Epithelial cell of esophagus (primary cell): ENCODE measurements at regions not wholly inside any gene's neighbourhood (a gene's known extent, or its start where the extent isn't known, plus 50 kb on each side); places are given as distances from the start of the nearest gene placed in this dataset.

Source experiments
- DNase-seq: peaks from one replicate; pipeline ENCODE4 v3.0.0; 2010; ENCODE audit warnings: low read depth
- H3K4me3 ChIP-seq: 2 replicates; pipeline ENCODE4 v1.5.1; 2011; ENCODE audit warnings: mild to moderate bottlenecking, low read length, control low read depth
- TF ChIP-seq, protein P1 (sequence below): IDR thresholded peaks from 2 replicates; pipeline ENCODE4 v1.5.1; 2011; ENCODE audit warnings: low read depth, mild to moderate bottlenecking, low read length, control low read depth, inconsistent platforms; ENCODE audit not compliant: insufficient read depth; ENCODE audit errors: missing control alignments

DNA sequence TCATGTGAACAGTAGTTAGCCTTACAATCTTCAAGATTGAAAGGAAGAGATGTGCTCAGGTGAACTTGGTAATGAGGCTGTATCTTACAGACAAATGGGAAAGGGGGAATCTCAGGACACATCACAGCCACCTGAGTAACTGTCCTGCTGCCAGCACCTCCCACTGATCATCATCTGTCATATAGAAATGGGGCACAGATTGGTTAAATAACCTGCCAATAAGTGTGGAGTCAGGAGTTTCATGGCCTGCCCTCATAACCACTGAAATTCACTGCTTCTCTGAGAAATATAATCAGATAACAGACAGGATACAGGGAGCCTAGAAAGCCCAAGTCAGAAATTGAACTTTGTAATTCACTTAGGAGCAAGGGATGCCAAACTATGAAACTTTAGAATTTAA is 64.9 kb upstream of the TAS2R16 start:
- no peak for DNase-seq
- TF ChIP-seq, protein P1, sequence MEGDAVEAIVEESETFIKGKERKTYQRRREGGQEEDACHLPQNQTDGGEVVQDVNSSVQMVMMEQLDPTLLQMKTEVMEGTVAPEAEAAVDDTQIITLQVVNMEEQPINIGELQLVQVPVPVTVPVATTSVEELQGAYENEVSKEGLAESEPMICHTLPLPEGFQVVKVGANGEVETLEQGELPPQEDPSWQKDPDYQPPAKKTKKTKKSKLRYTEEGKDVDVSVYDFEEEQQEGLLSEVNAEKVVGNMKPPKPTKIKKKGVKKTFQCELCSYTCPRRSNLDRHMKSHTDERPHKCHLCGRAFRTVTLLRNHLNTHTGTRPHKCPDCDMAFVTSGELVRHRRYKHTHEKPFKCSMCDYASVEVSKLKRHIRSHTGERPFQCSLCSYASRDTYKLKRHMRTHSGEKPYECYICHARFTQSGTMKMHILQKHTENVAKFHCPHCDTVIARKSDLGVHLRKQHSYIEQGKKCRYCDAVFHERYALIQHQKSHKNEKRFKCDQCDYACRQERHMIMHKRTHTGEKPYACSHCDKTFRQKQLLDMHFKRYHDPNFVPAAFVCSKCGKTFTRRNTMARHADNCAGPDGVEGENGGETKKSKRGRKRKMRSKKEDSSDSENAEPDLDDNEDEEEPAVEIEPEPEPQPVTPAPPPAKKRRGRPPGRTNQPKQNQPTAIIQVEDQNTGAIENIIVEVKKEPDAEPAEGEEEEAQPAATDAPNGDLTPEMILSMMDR = no peak
- no peak overlapping the region for H3K4me3 ChIP-seq

DNA sequence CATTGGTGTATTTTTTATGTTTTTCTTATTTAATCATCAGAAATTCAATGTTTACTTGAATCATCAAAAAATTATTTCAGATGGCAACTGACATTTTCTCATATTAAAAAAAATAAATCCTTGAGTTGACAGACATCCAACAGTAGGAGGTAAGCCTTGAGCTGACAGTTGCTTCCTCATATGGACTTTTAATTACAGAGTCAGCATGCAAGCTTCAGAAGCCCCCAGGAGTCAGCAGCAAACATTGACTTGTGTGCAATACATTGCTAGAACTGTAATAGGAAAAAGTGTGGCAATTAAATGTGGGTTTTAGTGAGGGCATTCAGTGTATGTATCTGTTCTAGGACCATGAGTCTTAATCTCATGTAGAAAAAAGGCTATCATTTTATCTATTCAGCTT is 62.4 kb upstream of the TAS2R16 start:
- DNase-seq = no peak
- TF ChIP-seq, protein P1 = no peak
- no peak overlapping the region for H3K4me3 ChIP-seq

DNA sequence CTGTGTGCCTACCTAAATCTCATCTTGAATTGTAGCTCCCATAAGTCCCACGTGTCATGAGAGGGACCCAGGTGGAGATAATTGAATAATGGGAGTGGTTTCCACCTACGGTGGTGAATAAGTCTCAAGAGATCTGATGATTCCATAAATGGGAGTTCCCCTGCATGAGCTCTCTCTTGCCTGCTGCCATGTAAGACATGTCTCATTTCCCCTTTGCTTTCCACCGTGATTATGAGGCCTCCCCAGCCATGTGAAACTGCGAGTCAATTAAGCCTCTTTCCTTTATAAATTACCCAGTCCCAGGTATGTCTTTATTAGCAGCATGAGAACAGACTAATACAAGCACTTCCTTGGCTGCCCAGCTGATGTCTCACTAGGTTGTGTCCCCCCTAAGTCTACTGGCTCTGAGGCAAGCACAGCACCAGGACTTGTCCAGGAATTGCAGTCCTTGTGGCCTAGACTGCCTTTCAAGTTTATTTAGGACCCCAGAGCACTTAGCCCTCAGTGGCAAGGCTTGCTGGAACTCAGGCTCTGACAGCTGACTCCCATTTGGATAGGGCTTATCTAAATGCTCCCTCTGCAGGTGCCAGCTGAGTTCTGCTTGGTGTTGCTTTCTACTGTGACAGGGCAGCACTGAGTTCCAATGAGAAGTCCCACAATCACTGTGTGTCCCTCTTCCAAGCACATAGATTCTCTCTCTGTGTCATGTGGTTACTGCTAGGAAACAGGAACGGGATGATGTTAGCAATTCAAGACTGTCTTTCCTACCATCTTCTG is 59.0 kb upstream of the TAS2R16 start:
- no peak overlapping the region for H3K4me3 ChIP-seq
- TF ChIP-seq, protein P1 = no peak
- DNase-seq = peak; percentile 36

DNA sequence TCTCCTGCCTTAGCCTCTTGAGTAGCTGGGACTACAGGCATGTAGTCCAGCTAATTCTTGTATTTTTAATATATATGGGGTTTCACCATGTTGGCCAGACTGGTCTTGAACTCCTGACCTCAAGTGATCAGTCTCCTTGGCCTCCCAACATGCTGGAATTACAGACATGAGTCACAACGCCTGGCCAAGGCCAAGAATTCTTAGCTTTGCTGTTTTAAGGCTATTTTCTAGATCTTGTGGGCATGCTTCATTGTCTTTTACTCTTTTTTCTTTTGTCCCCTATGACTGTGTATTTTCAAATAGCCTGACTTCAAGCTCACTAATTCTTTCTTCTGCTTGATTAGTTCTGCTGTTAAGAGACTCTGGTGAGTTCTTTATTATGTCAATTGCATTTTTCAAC is 56.4 kb upstream of the TAS2R16 start:
- no peak for DNase-seq
- H3K4me3 ChIP-seq = no peak overlapping the region

DNA sequence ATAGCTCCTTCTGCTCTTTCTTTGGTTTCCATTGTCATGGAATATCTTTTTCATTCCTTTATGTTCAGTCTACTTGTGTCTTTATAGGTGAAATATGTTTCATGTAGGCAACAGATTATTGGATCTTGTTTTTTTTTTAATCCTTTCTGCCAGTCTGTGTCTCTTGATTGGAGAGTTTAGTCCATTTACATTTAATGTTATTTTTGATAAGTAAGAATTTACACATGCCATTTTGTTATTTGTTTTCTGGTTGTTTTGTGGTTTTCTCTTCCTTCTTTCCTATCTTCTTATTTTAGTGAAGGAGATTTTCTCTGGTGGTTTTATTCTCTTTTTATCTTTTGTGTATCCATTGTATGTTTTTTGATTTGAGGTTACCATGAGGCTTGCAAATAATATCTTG is 52.5 kb upstream of the TAS2R16 start:
- TF ChIP-seq, protein P1 = no peak
- H3K4me3 ChIP-seq = no peak overlapping the region
- DNase-seq = no peak

More for the DNA sequence above, 56.4 kb upstream of the TAS2R16 start:
- TF ChIP-seq, protein P1 = no peak
